K562 (cell line): ENCODE measurements at regions not wholly inside any gene's neighbourhood (a gene's known extent, or its start where the extent isn't known, plus 50 kb on each side); places are given as distances from the start of the nearest gene placed in this dataset.

Experiments used
- ARID2 ChIP-seq: fragments of 450-650 bp; IDR thresholded peaks from 2 replicates; pipeline ENCODE4 v1.6.1; 2017; ENCODE audit warnings: antibody characterized with exemption, mild to moderate bottlenecking
- DACH1 ChIP-seq: fragments of 450-650 bp; IDR thresholded peaks from 2 replicates; pipeline ENCODE4 v1.6.1; 2018; ENCODE audit not compliant: partially characterized antibody
- ETV1 ChIP-seq: fragments of 450-650 bp; conservative IDR thresholded peaks from 2 replicates; pipeline ENCODE4 v1.6.1; 2016; ENCODE audit warnings: missing genetic modification characterization, control low read depth, low read depth, missing compliant biosample characterization
- HCFC1 ChIP-seq: IDR thresholded peaks from 2 replicates; pipeline ENCODE4 v1.6.1; 2012; ENCODE audit warnings: low read depth, low read length, improper control_type of control experiment
- LEF1 ChIP-seq: fragments of 450-650 bp; IDR thresholded peaks from 2 replicates; pipeline ENCODE4 v1.6.1; 2016; ENCODE audit warnings: mild to moderate bottlenecking
- NFATC3 ChIP-seq: fragments of 450-650 bp; IDR thresholded peaks from 2 replicates; pipeline ENCODE4 v1.6.1; 2017; ENCODE audit warnings: mild to moderate bottlenecking
- OTX1 ChIP-seq: fragments of 450-650 bp; formaldehyde crosslinking; IDR thresholded peaks from 2 replicates; pipeline ENCODE4 v1.4.0; 2022; ENCODE audit warnings: mild to moderate bottlenecking
- POLR3A ChIP-seq: IDR thresholded peaks from 2 replicates; pipeline ENCODE4 v1.6.1; 2011; ENCODE audit warnings: borderline replicate concordance, mild to moderate bottlenecking, moderate library complexity; ENCODE audit not compliant: insufficient read length, insufficient read depth; ENCODE audit errors: extremely low read depth
- RAD51 ChIP-seq: fragments of 450-650 bp; IDR thresholded peaks from 2 replicates; pipeline ENCODE4 v1.7.1; 2016; ENCODE audit warnings: low read depth, mild to moderate bottlenecking, borderline replicate concordance
- RBM14 ChIP-seq: fragments of 200-400 bp; formaldehyde crosslinking; IDR thresholded peaks from 2 replicates; pipeline ENCODE4 v1.6.1; 2018; ENCODE audit warnings: low read depth, mild to moderate bottlenecking, low read length, moderate library complexity, borderline replicate concordance; ENCODE audit not compliant: insufficient read depth
- RBM15 ChIP-seq: fragments of 200-400 bp; formaldehyde crosslinking; IDR thresholded peaks from 2 replicates; pipeline ENCODE4 v1.6.1; 2018; ENCODE audit warnings: mild to moderate bottlenecking, low read length, moderate library complexity; ENCODE audit not compliant: insufficient read depth
- RBM34 ChIP-seq: fragments of 200-400 bp; formaldehyde crosslinking; IDR thresholded peaks from 2 replicates; pipeline ENCODE4 v1.6.1; 2018; ENCODE audit warnings: low read length, borderline replicate concordance; ENCODE audit not compliant: insufficient read depth
- RERE ChIP-seq: sonication (generic); formaldehyde crosslinking; IDR thresholded peaks from 2 replicates; pipeline ENCODE4 v1.8.0; 2023; ENCODE audit warnings: missing genetic modification reagents, mild to moderate bottlenecking, borderline replicate concordance
- TRIM25 ChIP-seq: fragments of 450-650 bp; IDR thresholded peaks from 2 replicates; pipeline ENCODE4 v1.7.0; 2016; ENCODE audit warnings: borderline replicate concordance
- ZBTB26 ChIP-seq: fragments of 450-650 bp; formaldehyde crosslinking; IDR thresholded peaks from 2 replicates; pipeline ENCODE4 v1.4.0; 2022; ENCODE audit warnings: missing genetic modification characterization
- ZNF398 ChIP-seq: fragments of 250-450 bp; sonication (Bioruptor Pico); IDR thresholded peaks from 2 replicates; pipeline ENCODE4 v1.8.0; 2021; ENCODE audit warnings: moderate library complexity, mild to moderate bottlenecking, inconsistent platforms

- TF ChIP-seq POLR3A (no peak), DACH1 (no peak), LEF1 (no peak), TRIM25 (no peak), OTX1 (CRISPR knock-in tag) (no peak), RBM15 (no peak), ZBTB26 (CRISPR knock-in tag) (no peak), ARID2 (peak; percentile 70; the same call in 1 of the 2 replicates), NFATC3 (no peak), RAD51 (no peak), HCFC1 (no peak), RBM34 (no peak), ZNF398 (CRISPR knock-in tag) (no peak), RBM14 (no peak), RERE (no peak), ETV1 (tag) (no peak)
Observed at GRCh38 chr6:168884646-168885086, 369.0 kb downstream of the THBS2 start (continued).
